ENCODE measurements at regions not wholly inside any gene's neighbourhood (a gene's known extent, or its start where the extent isn't known, plus 50 kb on each side); places are given as distances from the start of the nearest gene placed in this dataset.
"Not testable (repeated sequence)": the region's sequence is repeated elsewhere in the genome, so short reads cannot be mapped to it uniquely, and the experiment has no call there.

DNA sequence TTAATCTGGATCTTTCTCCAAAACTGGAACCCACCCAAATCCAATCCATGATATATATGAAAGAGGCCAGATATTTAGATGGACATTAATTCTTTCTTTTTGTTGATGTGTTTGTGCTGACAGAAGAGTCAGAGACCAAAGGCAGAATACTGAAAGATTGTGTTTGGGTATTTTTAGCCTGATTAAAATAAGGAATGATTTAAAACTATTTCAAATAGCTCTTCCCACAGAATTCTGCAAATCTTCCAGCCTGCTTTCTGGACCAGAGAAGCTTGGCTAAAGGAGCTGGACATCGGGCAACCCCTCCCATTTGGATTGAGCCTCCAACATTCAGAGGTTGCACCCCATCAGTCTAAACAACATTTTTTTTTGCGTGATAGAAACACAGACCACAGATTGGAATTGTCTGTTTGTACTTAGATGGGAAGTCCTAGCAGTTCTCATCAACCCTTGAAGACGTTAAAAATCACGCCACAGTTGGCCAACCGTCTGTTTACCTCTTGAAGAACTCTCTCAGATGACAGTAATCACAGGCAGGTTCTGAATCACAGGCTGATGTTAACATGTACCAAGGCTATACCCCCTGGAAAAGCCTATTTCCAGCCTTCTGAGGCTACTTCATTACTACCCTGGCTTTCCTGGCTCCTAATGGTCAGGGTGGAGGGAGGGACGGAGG is 155.2 kb upstream of the NRP1 start:
- no peak for DNase-seq

DNA sequence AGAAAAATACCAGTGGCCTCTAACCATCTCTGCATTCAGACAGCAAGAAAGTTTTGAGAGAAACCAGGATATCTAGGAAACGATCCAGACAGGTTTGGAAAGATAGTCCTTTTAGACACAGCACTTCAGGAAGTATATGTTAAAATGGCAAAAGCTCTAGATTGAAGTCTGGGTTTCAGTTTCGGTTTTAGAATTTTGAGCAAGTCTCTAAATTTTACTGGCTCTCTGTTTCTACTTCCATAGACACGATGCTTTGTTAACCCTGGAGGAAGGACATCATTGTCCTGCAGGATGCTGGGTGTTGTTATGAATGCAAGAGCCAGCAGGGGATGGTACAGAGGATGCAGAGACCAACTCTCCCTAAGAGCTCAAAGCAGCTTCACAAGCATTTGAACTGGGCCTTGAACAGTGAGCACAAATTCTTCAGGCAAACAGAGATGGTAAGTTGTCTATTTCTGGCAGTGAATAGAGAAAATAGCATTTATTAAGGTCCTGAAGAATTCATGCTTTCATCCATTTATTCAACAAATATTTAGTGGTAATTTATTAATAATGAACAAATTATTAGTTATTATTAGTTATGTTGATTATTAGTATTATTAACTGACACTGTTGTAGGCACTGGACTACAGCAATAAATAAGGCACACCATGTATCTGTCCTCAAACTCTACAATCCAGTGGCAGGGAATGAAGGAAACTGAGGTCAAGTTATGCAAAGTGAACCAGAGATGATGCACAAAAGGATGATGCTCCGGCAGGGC is 152.7 kb upstream of the NRP1 start:
- peak; percentile 19 for DNase-seq

DNA sequence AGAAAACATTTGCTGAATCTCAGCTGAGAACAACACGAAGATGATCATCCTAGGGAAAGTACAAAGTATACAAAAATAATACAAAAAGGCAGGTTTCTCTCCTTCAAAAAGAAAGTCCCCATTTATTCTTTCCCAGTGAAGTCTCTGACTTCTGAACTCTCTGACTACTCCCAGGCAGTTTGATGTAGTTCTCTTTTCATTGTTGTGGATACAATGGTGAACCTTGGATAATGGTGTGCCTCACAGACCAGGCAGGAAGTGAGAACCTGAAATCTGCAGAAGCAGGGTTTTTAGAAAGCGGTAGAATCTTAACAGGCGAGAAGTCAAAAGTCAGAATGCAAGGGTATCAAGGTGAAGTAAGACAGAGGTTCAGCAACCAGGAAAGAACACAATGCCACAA is 150.8 kb upstream of the NRP1 start:
- no peak for DNase-seq

DNA sequence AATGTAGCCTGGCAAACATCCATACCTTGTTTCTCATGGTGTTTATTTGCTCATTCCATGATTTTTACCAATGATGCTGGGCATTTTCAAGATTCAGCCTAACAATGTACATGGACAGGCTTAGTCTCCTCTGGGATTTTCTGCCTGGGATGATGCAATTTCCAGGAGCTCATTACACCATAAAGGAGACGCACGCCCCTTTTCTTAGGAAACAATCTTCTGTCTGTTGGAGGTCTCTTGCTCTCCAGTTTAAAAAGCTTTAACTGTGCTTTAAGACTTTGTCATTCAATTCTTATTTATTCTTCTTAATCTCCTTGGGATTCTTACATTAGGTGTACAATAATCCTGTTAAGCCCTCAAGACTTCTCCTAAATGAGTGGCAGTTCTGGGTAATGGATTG is 150.3 kb upstream of the NRP1 start:
- peak; percentile 25 for DNase-seq

DNA sequence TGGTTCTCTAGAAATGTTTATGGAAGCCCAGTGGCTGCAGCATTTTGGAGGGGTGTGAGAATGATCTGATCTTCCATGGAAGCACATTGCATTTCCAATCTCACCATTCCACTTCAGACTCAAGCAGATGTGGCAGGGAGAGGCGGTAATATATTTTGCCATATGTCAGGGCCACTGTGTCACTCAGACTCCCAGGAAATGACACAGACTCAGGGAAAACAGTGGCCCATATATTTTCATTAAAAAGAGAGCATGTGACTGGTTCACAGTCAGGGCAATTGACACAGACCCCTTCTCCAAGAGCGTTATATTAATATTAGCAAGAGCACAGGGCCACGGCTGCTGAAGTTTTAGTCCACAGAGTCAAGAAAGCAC is 149.3 kb upstream of the NRP1 start:
- no peak for DNase-seq

DNA sequence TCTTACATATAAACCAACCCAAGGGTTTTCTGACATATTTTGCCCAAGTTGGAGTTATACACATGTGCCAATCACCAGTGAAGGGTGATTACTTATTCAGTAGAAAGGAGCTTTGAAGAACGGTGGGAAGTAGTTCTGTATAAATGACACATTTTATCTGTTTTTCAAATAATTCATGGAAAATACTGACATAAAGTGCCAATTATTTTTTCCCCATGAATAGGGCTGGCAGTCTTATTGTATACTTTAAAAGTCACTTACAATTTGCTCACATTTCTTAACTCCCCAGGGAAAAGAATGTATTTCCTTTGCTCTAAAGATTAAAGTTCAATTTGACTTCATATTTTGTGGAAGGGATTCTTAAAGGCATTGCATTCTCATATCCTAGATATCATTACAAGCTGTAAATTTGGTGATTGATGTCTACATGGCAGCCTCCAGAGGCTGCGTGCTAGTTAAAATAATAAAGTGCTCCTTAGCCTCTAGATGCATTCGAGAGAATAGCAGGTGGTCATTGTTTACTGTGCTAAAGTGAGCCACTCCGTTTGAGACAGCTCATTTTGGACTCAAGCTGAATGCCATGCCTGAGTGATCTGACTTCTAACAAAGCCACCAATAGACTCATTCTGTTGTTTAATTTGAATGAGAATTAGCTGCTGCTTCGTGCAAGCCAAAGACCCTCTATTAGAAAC is 148.8 kb upstream of the NRP1 start:
- DNase-seq = no peak

DNA sequence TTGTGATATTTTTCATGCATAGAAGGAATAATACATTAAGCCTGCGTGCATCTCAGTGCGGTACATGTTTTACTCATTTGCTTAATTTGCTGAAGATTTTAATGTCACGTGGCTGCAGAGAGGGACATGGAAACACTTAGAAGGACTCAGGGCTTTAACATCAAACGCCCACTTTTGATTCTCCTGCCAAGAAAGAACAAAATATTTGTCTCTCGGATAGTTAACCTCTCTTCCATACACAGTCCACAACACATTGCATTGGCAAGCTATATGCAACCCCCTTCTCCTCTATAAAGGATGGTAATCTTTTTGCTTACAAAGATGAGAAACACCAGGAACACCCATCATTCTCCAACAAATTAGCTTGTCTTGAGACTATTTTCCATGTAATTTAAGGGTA is 148.0 kb upstream of the NRP1 start:
- no peak for DNase-seq

DNA sequence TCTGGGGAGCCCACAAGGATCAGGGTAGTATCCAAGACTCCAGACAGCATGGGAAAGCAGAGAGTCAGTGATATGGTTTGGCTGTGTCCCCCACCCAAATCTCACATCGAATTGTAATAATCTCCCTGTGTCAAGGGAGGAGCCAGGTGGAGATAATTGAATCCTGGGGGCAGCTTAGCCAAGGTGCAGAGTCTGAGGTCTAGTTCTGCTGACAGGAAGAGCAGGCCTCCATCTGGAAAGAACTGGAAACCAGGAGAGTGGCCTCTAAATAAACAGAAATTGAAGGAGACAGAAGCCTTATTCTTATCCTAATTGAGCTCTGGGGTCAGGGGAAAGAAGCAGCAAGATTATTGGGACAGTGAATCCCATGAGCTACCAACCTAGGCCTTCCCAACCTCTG is 146.7 kb upstream of the NRP1 start:
- DNase-seq = no peak

DNA sequence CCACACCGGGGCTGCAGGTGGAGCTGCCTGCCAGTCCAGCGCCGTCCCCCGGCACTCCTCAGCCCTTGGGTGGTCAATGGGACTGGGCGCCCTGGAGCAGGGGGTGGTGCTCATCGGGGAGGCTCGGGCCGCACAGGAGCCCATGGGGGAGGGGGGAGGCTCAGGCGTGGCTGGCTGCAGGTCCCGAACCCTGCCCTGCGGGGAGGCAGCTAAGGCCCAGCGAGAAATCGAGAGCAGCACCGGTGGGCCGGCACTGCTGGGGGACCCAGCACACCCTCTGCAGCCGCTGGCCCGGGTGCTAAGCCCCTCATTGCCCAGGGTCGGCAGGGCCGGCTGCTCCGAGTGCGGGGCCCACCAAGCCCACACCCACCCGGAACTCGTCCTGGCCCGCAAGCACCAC is 145.9 kb upstream of the NRP1 start:
- DNase-seq = not testable (repeated sequence)

DNA sequence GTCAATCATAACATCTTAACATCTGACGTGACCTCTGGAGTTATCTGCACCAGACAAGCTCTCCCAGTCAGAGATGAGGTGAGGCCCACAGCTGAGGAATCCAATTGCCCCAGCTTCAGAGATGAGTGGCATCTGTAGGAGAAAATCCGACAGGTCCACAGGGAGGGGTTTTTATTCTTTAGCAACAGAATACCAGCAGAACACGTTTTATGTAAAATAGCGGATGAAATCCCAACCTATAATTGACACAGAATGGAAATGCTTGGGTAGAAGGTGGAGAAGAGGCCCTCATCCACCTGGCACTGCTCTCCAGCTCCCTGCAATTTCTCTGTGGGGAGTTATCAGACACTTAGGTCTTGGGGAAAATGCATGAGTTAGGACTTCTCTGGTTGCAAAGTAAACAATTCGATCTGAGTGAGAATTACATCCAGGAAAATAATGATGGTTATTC is 144.2 kb upstream of the NRP1 start:
- no peak for DNase-seq

DNA sequence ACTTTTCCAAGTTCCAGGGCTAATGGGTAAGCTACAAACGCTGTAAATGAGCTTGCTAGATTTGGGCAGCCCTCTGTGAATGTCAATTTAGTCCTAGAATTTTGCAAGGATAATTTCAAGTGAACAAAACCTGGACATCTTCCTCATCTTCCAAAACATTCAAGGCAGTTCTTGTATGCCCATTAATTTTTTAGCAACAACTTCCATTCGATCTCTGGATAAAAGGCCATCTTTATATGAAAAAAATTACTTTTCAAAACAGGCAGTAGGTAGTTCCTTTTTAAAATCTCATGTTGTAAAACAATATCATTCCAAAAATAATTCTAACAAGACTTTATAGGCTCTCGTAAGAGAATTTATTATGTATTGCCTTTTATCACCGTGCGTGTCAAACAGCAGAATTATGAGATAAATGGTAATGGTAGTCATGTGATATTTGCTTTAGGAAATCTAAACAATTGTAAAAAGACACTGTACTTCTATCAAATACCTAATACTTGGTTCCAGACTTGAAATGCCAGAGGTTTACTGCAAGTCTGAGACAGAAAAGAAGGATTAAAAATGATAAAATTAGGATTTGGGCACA is 143.7 kb upstream of the NRP1 start:
- no peak for DNase-seq

DNA sequence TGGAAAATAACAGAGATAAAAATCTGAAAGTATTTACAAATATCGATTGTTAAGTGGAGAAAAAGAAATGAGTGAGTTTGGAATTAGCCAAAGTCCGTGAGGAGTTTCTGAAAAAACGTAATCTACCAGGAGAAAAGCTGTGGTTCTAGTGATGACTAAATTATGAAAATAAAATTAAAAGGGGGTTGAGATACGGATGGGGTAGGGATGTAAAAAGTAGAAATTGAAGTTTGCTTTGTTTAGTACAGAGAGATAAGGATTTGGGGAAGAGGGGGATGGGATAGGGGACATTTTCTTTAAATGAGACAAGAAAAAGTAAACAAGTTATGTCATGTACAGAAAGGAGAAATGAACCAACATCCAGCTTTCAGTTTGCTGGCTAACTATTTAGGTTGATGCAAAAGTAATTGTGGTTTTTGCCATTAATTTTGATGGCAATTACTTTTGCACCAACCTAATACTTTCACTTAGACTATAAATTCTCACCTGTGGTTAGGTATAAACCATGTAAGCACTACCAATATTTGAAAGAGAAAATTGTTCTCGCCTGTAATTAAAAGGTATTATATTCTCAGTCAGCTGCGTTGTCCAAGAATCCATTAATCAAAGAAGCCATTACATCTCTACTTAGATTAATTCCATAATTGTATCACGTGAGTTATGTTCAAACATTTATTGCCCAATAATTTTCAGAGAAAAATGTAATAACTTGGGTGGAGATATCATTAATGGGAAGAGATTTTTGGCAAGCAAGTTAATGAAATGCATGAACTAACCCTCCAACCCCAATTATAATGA is 143.0 kb upstream of the NRP1 start:
- no peak for DNase-seq

DNA sequence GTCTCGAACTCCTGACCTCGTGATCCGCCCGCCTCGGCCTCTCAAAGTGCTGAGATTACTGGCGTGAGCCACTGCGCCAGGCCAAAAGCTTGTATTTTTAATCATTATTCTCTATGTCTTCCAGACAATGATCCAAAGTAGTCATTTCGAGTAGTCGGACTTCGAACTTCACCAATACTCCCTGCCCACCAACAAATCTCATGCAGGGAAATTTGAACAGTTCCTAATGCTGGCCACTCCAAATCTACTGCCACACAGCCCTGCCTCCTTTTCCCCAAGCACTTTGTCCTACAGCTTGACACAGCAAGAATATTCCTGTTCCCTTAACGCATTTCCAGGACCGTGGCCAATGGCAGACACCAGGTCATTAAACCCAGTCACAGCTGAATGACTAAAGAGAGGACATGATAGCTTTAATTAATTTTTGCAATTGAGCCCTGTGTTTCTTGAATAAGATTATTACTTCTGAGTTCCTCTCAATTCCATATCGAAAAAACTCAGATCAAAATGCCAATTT is 142.3 kb upstream of the NRP1 start:
- DNase-seq = no peak

DNA sequence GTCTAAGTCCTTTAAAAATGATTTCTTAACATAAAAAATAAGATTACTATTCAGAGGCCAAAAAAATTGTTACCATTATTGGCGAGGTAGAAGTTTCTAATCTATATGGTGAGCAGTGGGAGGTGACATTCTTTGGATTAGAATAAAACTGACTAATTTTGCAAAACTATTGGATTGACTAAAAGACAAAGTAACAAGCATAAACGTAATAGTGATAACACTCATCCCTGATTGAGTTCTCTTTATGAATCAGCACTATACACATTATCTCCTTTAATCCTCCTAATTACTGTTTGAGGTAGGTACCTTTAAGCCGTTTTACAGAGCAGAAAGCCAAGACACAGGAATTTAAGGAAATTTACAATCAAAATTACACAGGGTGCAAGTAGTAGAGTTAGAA is 139.2 kb upstream of the NRP1 start:
- no peak for DNase-seq

DNA sequence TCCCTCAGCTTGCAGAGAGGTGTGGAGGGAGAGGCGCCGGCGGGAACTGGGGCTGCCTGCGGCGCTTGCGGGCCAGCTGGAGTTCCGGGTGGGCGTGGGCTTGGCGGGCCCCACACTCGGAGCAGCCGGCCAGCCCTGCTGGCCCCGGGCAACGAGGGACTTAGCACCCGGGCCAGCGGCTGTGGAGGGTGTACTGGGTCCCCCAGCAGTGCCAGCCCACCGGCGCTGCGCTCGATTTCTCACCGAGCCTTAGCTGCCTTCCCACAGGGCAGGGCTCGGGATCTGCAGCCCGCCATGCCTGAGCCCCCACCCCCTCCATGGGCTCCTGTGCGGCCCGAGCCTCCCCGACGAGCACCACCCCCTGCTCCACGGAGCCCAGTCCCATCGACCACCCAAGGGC is 133.5 kb upstream of the NRP1 start:
- not testable (repeated sequence) for DNase-seq

DNA sequence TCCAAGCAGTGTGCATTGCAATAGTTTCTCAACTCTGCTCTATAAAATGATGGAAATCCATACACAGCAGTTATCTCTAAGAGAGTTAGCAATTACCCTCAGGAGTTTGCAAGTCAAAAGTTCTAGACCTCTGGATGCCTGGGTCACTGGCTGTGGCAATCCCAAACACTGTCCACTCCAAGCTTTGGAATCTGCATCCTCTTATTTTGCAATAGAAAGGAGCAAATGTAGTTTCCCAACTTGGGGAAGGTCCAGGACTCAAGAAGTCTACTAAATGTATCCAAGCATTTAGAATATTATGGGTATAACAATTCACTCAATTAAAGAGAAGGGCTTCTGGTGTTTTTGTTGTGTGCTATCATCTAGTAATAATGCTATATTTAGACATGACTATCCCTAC is 131.3 kb upstream of the NRP1 start:
- DNase-seq = no peak

DNA sequence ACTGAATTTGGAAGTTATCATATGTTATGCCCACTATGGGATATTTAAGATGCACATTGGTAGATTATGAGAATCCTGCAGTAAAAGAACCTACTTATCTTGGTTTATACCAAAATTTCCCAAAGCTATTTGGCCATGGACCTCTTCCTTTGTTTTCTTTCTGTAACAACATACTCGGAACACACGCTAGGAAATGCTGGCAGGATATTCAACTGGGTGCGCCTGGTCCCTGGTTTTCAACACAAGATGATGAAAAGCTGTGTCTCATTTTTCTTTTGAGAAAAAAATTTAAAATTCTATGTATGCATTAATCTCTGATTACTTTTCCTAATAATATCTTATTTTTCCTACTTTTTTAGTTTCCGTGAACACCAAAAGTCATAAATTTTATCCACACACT is 128.5 kb upstream of the NRP1 start:
- DNase-seq = no peak

DNA sequence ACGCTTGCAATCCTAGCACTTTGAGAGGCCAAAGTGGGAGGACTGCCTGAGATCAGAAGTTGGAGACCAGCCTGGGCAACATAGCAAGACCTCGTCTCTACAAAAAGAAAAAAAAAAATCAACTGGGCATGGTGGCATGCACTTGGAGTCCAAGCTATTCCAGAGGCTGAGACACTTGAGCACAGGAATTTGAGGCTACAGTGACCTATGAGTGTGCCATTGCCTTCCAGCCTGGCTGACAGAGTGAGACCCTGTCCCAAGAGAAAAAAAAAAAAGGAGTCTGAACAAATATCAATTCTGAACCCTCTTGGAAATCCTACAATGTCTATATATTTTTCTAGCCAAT is 126.8 kb upstream of the NRP1 start:
- DNase-seq = no peak

DNA sequence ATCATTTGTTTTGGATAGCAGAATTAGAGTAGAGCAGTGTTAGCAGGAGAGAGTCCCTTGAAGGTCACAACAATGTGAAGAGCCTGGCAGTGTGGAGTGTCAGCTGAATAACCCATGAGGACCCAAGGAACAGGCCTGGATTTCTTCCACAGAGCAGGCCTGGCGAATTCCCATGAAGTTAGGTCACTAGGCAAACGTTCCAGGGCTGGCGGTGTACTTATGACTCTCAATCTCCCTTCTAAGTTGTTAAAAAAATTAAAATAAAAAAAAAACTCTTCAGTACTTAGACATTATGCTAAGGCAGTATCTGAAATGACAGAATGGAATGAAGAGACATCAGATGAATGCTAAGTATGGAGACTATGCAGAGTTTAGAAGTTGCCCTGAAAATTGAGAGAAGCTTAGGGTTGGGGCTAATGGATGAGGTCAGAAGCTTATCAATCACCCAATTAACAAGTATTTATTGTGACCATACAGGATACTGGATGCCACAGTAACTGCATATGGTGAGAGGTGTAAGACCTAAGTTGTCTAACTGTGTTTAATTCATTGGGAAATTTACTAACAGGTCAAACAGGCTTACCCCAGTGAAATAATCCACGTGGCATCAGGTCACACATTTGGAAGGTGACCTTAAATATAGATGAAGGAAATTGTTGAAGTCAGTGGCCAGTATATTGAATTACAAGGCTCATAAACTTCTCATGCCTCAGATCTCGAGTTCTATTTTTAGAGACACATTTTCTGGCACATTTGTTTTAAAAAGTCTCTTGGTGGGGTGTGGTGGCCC is 126.2 kb upstream of the NRP1 start:
- DNase-seq = peak; percentile 81

DNA sequence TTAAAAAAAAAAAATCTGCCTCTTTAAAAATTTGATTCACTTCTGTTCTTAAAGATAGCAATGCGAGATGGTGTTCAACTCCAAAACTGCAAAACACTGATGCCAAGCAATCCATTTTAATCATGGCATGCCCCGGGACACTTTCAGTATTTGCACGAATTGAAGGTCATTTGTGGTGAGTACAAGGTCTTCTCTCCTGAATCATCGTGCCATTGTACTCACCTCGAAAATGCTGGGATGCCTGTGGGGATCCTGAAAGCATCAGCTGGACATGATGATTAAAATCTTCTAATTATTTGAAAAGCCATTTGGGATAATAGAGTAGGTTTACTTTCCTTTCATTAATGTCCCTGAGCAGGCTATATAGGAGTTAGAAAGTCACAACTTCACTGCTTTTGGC is 125.1 kb upstream of the NRP1 start:
- peak; percentile 63 for DNase-seq

DNA sequence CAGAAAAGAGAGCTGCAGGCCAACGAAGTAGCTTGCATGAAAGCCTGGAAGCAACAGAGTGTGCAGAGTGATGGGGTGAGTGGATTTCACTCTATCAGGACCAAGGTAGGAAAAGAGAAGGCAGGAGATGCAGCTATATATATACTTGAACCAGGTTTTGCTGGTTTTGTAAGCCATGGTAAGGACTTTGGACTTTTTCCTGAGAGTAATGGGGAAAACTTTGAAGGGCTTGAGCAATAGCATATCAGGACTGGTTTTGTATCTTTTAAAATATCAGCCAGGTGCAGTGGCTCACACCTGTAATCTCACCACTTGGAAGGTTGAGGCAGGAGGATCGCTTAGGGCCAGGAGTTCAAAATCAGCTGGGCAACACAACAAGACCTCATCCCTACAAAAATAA is 120.6 kb upstream of the NRP1 start:
- DNase-seq = no peak

DNA sequence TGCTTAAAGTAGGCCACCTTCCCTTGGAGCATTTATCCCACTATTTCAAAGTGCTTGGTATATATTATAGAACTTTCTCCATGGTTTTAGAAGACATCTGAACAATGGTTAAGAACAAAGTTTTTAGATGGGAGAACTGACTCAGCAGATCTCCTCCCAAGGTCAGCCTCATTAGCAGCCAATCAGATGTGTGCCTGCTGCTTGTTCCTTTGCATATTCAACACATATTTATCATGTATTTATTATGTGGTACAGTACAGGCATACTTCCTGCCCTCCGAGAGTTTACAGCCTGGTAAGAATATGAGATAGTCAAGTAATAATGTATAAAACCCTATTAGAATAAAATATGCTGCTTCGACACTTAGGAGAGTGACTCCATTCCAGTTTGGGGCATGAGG is 120.1 kb upstream of the NRP1 start:
- no peak for DNase-seq

All from EL (cell line).